ES-I3 (cell line): ENCODE measurements at regions not wholly inside any gene's neighbourhood (a gene's known extent, or its start where the extent isn't known, plus 50 kb on each side); places are given as distances from the start of the nearest gene placed in this dataset.

Experiments
- H3K36me3 ChIP-seq: 2 replicates; pipeline ENCODE4 v1.6.1; 2013; ENCODE audit warnings: mild to moderate bottlenecking, low read length, control low read depth, moderate library complexity; ENCODE audit not compliant: insufficient read depth
- H3K4me1 ChIP-seq: 2 replicates; pipeline ENCODE4 v1.6.1; 2013; ENCODE audit warnings: mild to moderate bottlenecking, control low read depth, low read length; ENCODE audit not compliant: insufficient read depth
- H3K9ac ChIP-seq: 2 replicates; pipeline ENCODE4 v1.6.1; 2013; ENCODE audit warnings: low read depth, mild to moderate bottlenecking, low read length, moderate library complexity
- H3K9me3 ChIP-seq: 2 replicates; pipeline ENCODE4 v1.6.1; 2013; ENCODE audit warnings: mild to moderate bottlenecking, low read length, moderate library complexity; ENCODE audit not compliant: control insufficient read depth, insufficient read depth

- no peaks in the 10 kb centered on the region; the same call in 1 of the 2 replicates for H3K4me1 ChIP-seq
- no peak overlapping the region for H3K9ac ChIP-seq
- H3K36me3 ChIP-seq = no peaks in the 10 kb centered on the region
- no peaks in the 10 kb centered on the region for H3K9me3 ChIP-seq
These were observed 1236.2 kb downstream of the BRD1 start for GRCh38 chr22:48591286-48592065.

GRCh38 chr22:48589901-48590300 lies 1237.8 kb downstream of the BRD1 start:
- Histone ChIP-seq H3K36me3 (no peaks in the 10 kb centered on the region), H3K9ac (no peak overlapping the region), H3K9me3 (no peaks in the 10 kb centered on the region), H3K4me1 (no peaks in the 10 kb centered on the region; the same call in 1 of the 2 replicates)

- H3K36me3 ChIP-seq = no peaks in the 10 kb centered on the region
- H3K9ac ChIP-seq = no peak overlapping the region
- no peaks in the 10 kb centered on the region for H3K9me3 ChIP-seq
- H3K4me1 ChIP-seq = no peaks in the 10 kb centered on the region; the same call in 1 of the 2 replicates
These were observed 1238.7 kb downstream of the BRD1 start for GRCh38 chr22:48588878-48589450.

GRCh38 chr22:48588151-48588877 lies 1239.4 kb downstream of the BRD1 start:
- Histone ChIP-seq H3K9ac (no peak overlapping the region), H3K4me1 (no peaks in the 10 kb centered on the region; the same call in 1 of the 2 replicates), H3K36me3 (no peaks in the 10 kb centered on the region), H3K9me3 (no peaks in the 10 kb centered on the region)

GRCh38 chr22:48587236-48587865 lies 1240.3 kb downstream of the BRD1 start:
- Histone ChIP-seq H3K9ac (no peak overlapping the region), H3K9me3 (no peaks in the 10 kb centered on the region), H3K4me1 (no peaks in the 10 kb centered on the region; the same call in 1 of the 2 replicates), H3K36me3 (no peaks in the 10 kb centered on the region)

- Histone ChIP-seq H3K36me3 (no peaks in the 10 kb centered on the region), H3K9me3 (no peaks in the 10 kb centered on the region), H3K9ac (no peak overlapping the region), H3K4me1 (no peaks in the 10 kb centered on the region; the same call in 1 of the 2 replicates)
These were observed 1240.9 kb downstream of the BRD1 start for GRCh38 chr22:48586799-48587185.

- Histone ChIP-seq H3K36me3 (no peaks in the 10 kb centered on the region), H3K9me3 (no peaks in the 10 kb centered on the region), H3K9ac (no peak overlapping the region), H3K4me1 (no peaks in the 10 kb centered on the region; the same call in 1 of the 2 replicates)
These were observed 1241.5 kb downstream of the BRD1 start for GRCh38 chr22:48585916-48586798.

GRCh38 chr22:48584170-48584569 lies 1243.5 kb downstream of the BRD1 start:
- Histone ChIP-seq H3K36me3 (no peaks in the 10 kb centered on the region), H3K4me1 (no peaks in the 10 kb centered on the region; the same call in 1 of the 2 replicates), H3K9me3 (no peaks in the 10 kb centered on the region), H3K9ac (no peak overlapping the region)

- Histone ChIP-seq H3K9ac (no peak overlapping the region), H3K36me3 (no peaks in the 10 kb centered on the region), H3K9me3 (no peaks in the 10 kb centered on the region), H3K4me1 (no peaks in the 10 kb centered on the region; the same call in 1 of the 2 replicates)
These were observed 1245.7 kb downstream of the BRD1 start for GRCh38 chr22:48581796-48582469.

- Histone ChIP-seq H3K9ac (no peak overlapping the region), H3K4me1 (no peaks in the 10 kb centered on the region), H3K9me3 (no peaks in the 10 kb centered on the region), H3K36me3 (no peaks in the 10 kb centered on the region)
These were observed 1246.4 kb downstream of the BRD1 start for GRCh38 chr22:48581205-48581766.

GRCh38 chr22:48580481-48580970 lies 1247.1 kb downstream of the BRD1 start:
- no peaks in the 10 kb centered on the region for H3K9me3 ChIP-seq
- H3K36me3 ChIP-seq = no peaks in the 10 kb centered on the region
- no peaks in the 10 kb centered on the region for H3K4me1 ChIP-seq
- H3K9ac ChIP-seq = no peak overlapping the region

GRCh38 chr22:48579928-48580309 lies 1247.8 kb downstream of the BRD1 start:
- Histone ChIP-seq H3K36me3 (no peaks in the 10 kb centered on the region), H3K4me1 (no peaks in the 10 kb centered on the region), H3K9ac (no peak overlapping the region), H3K9me3 (no peaks in the 10 kb centered on the region)
